Activated T-cell treated with anti-CD3 and anti-CD28 coated beads for 1 hour (primary cell): ENCODE measurements at regions not wholly inside any gene's neighbourhood (a gene's known extent, or its start where the extent isn't known, plus 50 kb on each side); places are given as distances from the start of the nearest gene placed in this dataset.

Experiments used
- DNase-seq: peaks from one replicate; pipeline ENCODE4 v3.0.0-alpha.2; 2020; ENCODE audit warnings: low read depth

DNA sequence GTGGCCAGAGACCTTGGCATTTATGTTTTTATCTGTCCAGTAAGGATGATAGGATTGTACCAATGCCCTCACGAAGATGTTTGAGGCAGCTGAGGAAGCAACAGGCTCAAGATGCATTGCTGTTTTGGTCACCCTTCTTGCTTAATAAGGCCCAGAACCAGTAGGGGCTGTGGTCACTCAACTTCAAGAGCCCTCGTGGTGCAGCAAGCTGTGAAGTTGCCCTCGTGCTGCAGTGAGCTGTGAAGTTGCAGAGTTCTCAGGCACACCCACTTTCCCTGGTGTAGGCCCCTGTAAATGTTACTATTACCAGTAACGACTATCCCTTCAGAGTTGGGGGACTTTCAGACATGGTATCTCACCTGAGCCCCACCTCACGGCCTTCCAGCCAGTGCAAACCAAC lies 207.6 kb upstream of the LYZL1 start:
- no peak for DNase-seq

DNA sequence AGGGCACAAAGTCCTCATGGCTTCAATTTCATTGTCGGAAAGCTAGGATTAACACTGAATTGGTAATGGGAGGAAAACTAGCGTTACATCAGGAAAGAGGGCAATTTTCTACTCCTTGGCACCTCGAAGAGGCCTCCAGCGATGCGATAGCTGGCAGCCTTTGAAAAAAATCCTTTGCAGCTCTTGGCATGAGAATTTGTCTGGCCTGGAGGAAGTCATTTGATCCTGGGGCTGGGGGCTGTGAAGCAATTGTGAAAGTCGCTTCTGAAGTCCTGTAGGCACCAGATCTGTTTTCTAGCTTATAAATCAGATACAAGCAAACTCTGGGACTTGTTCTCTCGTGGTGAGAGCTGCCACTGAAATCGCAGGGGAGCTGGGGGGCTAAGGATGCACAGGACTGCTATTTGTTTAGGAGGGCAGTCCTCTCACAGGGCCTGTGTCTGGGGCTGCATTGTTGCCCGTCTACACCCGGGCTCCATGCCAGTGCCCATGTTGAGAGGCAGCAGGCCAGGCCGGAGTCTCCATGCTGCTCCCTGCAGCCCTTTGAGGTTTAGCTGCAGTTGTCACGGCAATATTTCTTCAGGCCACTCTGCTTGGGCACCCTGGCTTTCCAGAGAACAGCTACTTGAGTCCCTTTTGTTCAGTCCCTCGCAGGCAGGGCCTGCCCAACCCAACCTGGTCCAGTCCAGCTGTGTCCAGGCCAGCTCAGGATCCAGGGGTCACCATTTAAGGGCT lies 206.8 kb upstream of the LYZL1 start:
- DNase-seq: no peak

DNA sequence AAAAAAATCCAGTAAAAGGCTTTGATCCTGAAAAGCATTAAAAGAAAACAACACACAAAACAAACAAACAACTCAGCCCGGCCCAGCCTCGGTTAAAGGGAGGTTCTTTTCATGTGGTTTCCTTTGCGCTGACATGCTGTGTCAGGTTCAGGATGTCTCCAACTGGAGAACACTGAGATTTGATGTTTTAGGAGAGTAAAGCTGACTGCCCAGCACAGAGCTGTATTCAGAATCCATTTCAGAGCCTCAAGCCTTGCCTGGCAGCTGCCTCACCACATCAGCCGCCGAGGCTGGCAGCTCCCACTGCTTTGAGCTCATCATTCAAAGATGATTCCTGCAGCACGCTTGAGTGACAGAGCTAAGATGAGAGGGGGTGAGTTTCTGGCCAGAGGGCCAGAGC lies 205.8 kb upstream of the LYZL1 start:
- no peak for DNase-seq

- DNase-seq: no peak
Measured at GRCh38 chr10:29084681-29085307, 204.1 kb upstream of the LYZL1 start.

DNA sequence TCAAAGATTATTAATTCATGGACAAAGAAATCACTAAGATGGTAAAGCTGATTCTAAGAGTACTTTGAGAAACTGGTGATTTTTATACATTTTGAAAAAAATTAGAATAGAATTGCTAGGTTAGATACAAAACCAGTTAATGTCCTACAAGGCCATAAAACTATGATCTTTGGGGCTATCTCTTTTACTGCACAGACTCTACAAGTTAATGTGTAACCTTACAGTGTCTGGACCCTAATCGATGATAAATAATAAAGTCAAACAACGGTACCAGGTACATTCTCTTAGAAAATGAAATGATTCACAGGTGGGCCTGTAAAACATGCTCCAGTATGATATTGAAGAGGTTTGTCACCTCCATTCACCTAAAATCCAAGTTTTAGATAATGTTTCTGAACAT lies 199.8 kb upstream of the LYZL1 start:
- no peak for DNase-seq

DNA sequence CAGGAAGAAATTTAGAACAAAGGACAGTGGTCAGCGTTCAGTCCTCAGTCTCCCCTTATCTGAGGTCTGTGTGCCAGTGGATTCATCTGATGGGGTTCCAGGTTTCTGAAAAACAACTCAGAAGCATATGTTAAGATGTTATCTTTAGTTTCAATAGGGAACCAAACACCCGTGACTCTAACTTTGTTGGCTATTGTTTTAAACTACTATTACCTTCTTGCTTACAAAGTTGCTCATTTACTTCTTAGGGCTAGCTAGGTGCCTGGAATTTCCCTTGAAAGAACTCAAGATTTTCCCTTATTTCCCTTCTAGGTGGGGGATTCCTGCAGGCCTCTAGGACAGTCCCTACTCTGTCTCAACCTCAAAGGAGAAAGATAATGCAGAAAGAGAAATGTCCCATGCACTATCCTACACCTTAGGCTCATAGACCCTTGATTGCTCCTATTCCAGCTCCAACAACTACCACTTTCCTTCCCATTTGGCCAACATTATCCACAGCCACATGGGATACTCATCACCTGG lies 192.5 kb upstream of the LYZL1 start:
- no peak for DNase-seq

DNA sequence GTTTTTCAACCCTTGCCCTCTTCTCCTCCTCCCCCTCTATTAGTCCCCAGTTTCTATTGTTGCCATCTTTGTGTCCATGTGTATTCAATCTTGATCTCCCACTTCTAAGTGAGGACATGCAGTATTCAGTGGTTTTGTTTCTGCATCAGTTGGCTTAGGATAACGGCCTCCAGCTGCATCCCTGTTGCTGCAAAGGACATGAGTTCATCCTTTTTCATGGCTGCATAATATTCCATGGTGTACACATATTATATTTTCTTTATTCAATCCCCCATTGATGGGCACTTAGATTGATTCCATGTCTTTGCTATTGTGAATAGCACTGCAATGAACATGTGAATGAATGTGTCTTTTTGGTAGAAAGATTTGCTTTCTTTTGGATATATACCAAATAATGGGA lies 190.4 kb upstream of the LYZL1 start:
- DNase-seq: no peak

GRCh38 chr10:29099001-29099400 lies 189.9 kb upstream of the LYZL1 start:
- DNase-seq: no peak

DNA sequence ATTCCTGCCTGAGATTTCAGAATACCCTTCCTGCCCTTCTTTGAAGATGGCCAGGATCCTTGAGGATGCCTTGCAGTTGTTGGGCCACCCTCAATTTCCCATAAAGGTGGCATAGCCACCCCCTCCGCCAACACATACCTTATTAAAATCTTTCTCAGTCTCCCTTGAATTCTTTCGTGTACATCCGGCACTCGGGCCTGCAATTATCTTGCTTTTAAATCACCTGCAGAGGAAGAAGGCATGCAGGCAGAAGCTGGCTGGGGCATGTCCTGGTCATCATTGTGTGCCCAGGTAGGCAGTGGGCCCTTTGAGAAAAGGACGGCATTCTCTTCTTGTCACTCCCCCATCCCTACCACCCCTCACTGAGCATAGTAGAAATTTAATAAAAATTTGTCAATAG lies 189.5 kb upstream of the LYZL1 start:
- no peak for DNase-seq

DNA sequence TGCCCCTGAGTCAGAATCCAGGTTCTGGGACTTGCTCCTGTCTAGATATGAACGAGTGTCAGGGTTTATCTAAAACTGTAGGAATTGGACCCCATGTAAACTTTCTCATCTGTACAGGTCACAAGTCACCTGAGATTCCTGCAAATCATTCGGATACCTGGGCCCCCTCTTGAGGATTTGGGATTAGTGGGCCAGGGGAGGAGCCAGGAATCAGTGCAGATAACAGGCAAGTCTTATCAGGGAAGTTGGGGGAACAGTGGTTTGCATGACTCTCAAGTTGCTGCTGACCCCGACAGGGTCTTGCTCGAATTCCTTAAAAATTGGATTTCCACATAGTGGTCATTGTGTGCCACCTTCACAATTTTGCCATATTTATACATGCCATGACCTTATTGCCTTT lies 188.4 kb upstream of the LYZL1 start:
- DNase-seq: no peak

DNA sequence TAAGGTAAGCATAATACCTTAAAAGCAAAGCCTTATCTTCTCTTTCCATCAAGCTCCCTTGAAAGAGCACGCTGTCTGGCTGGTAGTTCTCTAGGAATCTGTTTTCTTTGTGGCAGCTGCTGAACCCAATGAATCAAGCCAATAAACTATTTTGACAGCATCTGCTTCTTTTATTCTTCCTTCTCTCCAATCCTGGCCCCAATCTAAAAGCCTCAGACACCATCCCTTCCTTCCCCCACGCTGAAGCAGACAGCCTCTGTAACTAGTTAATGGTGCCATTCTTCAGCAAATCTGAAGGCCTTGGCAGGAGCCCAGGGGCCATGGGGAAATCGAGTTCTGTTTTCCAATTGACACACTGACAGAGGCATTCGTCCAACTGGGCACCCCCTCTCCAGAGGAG lies 186.6 kb upstream of the LYZL1 start:
- DNase-seq: no peak

GRCh38 chr10:29102636-29103035 lies 186.2 kb upstream of the LYZL1 start:
- no peak for DNase-seq

DNA sequence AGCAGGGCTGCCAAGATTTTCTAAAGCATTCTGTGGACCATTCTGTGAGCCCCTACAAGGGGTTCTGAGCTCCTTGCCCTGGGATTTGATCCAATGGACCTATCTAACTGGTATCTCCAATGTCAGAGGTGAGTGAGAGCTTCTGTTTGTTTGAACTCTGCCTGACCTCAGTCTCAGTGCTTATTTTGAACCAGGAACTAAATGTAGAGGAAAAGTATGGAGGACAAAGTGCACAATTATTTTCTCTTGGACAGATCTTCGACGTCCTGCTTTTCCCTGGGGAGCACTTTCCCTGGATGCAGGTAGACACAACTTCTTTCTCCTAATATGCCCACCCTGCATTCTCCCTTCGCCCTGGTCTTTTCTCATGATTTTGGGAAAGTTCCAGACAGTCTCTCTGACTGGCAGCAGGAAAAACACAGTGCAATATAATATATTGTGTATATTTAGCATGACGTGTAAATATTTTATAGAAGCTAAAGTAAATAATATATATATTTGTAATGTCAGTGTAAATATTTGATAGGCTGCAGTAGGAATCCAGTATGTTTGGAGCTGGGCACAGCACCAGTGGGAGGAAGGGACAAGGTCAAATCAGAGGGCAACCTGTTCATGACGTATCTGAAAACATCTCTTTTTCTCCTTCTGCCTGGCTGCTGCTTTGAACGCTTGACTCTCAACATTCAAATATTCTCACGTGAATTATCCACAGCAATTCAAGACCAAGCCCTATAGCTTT lies 184.0 kb upstream of the LYZL1 start:
- DNase-seq: no peak

- no peak for DNase-seq
Measured at GRCh38 chr10:29105516-29106215, 183.2 kb upstream of the LYZL1 start.

DNA sequence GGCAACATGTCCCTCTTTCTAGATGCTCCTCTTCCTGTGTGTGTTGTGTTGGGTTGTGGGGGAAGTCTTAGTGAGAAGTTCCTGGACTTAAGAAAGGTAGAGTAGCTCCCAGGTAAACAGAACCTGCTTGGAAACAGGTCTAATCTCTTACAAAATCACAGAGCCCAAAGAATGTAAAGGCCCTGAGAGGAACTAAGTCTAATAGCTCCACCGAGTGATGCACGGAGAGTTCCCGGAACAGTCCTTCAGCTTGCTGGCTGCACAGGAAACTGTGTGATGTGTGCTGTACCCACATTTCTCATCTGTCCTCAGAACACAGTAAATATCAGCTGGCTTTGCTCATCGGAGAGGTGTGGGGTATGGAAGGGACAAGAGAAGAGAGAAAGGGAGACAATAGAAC lies 182.6 kb upstream of the LYZL1 start:
- no peak for DNase-seq

GRCh38 chr10:29107866-29108498 lies 180.9 kb upstream of the LYZL1 start:
- DNase-seq: no peak

- no peak for DNase-seq
Measured at GRCh38 chr10:29109707-29110571, 178.9 kb upstream of the LYZL1 start.

DNA sequence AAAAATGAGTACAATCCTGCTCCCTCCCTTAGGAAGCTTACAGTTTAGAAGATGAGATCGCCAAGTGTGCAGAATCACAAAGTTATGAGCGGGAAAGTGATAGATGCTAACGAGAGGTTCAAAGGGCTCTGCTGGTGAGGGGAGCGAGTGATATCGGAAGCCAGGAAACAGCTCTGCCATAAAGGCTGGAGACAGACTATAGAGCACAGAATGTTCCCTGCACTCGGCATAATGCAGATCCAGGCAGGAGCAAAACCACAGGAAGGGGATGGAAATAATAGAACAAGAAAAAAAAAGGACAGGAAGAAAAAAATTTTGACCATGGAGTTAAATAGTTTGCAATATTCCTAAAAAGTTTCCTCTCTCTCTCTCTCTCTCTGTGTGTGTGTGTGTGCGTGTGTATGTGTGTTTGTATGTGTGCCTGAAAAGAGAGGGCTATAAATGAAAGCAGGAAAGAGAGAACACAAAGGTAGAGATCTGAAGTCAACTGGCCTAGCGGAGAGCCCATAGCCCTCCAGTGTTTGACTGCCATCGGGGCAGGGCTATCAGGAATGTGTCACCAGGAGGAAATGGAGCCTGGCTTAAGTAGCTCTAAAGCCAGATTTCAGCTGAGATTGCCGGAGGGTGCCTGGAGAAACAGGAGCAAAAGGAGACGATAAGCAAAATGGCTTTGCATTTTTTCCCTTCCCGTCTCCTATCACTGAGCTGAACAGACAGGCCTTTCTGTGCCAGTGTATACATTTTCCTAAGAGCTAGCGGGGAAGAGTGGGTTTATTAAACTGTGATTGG lies 175.8 kb upstream of the LYZL1 start:
- no peak for DNase-seq

DNA sequence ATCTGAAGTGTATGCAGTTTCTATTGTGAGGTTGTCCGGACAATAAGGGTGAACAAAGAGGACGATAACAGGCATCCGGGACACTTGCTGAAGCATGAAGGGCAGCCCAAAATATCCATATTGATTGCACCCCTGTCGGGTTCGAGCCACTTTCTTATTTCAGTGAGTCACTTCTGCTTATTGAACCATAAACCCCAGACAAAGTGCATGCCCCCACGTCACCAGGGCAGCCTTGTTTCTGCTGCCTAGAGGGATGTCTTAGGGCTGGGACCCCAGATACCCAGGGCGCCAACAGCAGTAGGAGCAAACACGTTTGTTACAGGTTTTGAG lies 175.3 kb upstream of the LYZL1 start:
- no peak for DNase-seq

GRCh38 chr10:29114141-29114540 lies 174.7 kb upstream of the LYZL1 start:
- DNase-seq: no peak
